Right ventricle myocardium superior (tissue), 1 donor: ENCODE measurements at regions not wholly inside any gene's neighbourhood (a gene's known extent, or its start where the extent isn't known, plus 50 kb on each side); places are given as distances from the start of the nearest gene placed in this dataset.

ENCODE experiments used
- ATAC-seq: fragments of 200-7000 bp; cut with Tn5 transposase; one replicate; pipeline ENCODE4 v1.9.1; 2020; ENCODE audit warnings: mild to moderate bottlenecking; ENCODE audit not compliant: poor library complexity
- DNase-seq: peaks from one replicate; pipeline ENCODE4 v3.0.0-alpha.2; 2020
- intact Hi-C: fragments of 100-400 bp; cut with DNase I; formaldehyde crosslinking; loops from one replicate; pipeline ENCODE4 v1.11.2; 2022
- donor health status: DM: no; HTN: yes; CAD: no; lungs with severe emphysema.

DNA sequence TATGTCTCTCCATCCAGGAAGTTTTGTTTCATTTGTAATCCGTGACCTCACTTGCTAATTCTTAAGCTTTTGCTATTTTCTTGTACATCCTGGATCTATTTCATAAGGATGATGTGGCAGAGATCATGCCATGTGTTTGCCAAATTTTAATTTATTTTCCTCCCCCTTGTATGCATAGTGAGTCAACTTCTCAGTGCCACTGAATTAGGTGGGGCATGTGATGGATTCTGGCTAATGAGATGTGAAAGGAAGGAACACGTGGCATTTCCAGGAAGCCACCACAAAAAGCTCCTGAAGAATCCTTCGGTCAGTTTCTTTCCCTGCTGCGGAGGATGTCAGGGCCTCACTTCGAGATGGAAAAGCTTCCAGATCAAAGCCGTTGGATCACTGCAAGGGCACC lies 86.2 kb upstream of the PRL start:
- intact Hi-C loops = no loop called here
- no peak for ATAC-seq

GRCh38 chr6:22392711-22393110 lies 95.9 kb upstream of the PRL start:
- intact Hi-C loops = no loop called here
- ATAC-seq = no peak

More for the DNA sequence above, 86.2 kb upstream of the PRL start:
- DNase-seq = no peak

GRCh38 chr6:22394691-22395090 lies 97.9 kb upstream of the PRL start:
- no peak for ATAC-seq
- no peak for DNase-seq
- intact Hi-C loops = no loop called here

More at GRCh38 chr6:22392711-22393110, 95.9 kb upstream of the PRL start:
- DNase-seq = no peak

- ATAC-seq (no peak), DNase-seq (no peak)
- intact Hi-C loops = no loop called here
Observed at GRCh38 chr6:22399693-22400092, 102.9 kb upstream of the PRL start.

DNA sequence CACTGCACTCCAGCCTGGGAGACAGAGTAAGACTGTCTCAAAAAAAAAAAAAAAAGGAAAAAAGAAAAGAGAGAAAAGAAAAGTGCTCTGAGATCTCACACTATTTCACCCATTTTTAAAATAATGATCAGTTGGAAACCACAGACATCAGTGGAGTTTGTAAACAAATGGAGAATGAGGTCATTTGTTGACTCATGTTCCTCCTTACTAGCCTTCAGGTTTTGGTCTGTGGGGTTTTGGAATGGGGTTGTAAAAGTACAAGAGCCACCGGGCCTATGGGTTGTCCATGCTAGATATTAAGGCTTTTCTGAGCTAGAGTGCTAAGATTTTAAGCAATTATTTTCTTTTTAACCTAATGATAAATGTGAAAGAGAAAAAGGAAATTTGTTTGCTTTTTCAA lies 104.4 kb upstream of the PRL start:
- DNase-seq (no peak), ATAC-seq (no peak)
- intact Hi-C loops = no loop called here

DNA sequence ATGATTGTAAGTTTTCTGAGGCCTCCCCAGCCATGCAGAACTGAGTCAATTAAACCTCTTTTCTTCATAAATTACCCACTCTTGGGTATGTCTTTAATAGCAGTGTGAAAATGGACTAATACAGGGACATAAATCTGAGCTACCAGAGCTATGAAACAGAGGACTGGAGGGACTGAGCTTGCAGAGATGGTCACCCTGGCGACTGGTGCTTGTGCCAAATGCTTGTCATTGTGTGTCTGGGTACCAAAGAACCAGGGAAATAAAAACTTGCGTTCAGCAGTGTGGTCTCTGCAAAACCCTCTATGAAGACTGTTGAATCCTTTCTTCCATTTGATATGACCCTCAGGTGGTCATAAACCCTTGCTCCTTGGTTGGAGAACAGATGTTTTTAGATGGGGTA lies 105.1 kb upstream of the PRL start:
- intact Hi-C loops = no loop called here
- ATAC-seq (no peak), DNase-seq (no peak)

- no peak for DNase-seq
- ATAC-seq = no peak
- intact Hi-C loops = no loop called here
Observed at GRCh38 chr6:22409486-22409885, 112.7 kb upstream of the PRL start.

DNA sequence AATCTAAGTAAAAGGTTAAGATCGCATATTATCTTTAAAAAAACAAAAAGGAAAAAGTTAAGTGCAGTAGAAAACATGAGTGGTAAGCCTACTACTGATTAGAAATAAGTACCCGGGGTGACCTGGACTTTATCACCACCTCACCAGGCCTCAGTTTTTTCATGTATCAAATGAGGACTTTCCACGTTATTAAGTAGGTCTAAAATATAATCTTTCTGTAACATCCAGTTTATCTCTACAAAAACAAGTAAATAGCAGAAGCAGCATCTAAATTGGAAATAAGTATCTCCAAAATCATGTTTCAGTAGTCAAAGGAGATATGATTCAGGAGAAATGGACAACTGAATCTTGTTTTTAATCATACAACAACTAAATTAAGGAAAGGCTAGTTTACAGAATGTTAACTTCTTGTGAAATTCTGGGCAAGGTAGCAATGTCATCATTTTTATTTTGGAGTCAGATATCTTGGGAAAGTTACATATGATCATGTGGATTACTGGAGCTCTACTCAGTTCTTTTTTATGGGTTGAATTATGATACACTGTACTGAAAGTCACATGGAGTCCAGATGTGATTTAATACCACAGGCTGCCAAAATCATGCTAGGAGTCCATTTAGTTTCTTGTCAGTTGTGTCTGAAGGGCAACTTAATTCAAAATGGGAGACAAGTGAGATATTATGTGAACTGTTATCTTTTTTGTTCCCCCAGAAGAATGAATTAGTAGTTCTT lies 114.7 kb upstream of the PRL start:
- ATAC-seq = peak; percentile 45
- intact Hi-C loops = no loop called here
- no peak for DNase-seq

DNA sequence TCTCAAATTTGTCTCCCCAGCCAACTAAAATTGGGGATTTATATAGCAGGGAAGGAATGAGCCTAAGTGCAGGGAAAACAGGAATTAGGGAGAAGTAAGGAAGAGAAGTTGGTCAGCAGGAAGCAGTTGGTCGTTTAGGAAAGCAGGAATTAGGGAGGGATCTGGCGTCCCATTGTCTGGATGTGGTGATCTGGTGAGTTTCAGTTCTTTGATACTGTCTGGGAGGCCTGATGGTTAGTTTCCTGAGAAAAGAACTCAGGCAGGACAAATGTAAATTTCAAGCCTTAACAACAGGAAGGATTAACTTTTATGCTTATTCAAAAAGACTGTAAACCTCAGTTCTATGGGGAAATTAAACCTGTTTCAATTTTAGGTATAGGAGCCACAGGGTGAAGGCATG lies 116.2 kb upstream of the PRL start:
- DNase-seq = no peak
- no peak for ATAC-seq
- intact Hi-C loops = no loop called here

GRCh38 chr6:22413681-22414311 lies 117.0 kb upstream of the PRL start:
- intact Hi-C loops = no loop called here
- DNase-seq = no peak
- no peak for ATAC-seq

GRCh38 chr6:22418714-22419113 lies 121.9 kb upstream of the PRL start:
- intact Hi-C loops = no loop called here
- ATAC-seq (no peak), DNase-seq (no peak)

DNA sequence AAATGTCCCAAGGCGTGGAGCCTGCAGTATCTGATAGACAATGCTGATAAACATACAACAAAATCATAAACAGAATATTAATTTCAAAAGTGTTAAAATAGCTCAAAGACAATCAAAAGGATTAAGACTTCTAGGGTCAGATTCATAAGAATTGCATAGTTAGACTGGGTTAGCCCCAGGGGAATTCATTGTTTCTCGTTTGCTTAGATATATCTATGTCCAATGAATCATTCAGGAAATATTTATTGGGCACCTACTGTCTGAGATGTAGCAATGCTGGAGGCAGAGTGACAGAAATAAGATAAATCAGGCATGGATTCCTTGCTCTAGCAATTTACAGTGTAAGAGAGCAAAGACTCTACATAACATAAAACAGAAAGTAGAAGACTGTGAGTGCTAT lies 124.4 kb upstream of the PRL start:
- intact Hi-C loops = no loop called here
- no peak for DNase-seq
- no peak for ATAC-seq

DNA sequence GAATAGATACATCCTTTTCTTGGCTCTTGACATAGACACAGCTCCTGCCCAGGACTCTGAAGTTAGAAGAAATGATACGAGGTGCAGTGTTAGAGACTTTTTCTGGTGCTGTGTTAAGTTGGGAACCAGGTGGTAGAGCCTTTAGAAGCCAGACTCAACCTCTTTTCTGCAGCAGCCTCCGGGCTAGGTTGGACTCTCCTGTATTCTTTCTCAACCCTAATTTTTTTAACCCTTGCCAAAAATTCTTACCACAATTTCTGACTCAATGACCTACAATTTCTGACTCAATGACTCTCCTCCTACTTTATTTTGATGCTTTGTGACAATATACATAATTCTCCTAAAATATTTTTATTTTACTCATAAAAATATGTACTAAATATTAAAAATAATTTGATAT lies 127.4 kb upstream of the PRL start:
- no peak for ATAC-seq
- intact Hi-C loops = no loop called here

GRCh38 chr6:22432060-22432459 lies 135.2 kb upstream of the PRL start:
- DNase-seq (no peak), ATAC-seq (no peak)

More for the DNA sequence above, 127.4 kb upstream of the PRL start:
- no peak for DNase-seq

GRCh38 chr6:22433745-22434144 lies 135.6 kb upstream of the HDGFL1 start:
- intact Hi-C loops = no loop called here

More at GRCh38 chr6:22432060-22432459, 135.2 kb upstream of the PRL start:
- intact Hi-C loops = no loop called here

DNA sequence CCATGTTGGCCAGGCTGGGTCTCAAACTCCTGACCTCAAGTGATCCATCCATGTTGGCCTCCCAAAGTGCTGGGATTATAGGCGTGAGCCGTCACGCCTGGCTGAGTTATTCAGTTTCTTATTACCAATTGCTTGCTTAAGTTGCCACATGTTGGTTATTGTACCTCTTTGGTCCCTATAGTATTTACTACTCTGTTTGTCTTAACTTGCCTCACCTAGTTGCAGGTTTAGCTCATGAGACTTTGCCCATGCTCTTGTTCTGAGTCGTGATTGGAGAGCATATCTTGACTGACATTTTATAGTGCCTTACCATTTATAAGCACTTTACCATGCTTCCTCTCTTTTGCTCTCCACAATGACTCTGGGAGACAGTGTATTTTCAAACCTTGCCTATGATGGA lies 134.2 kb upstream of the HDGFL1 start:
- no peak for DNase-seq
- intact Hi-C loops = no loop called here
- ATAC-seq = no peak

More at GRCh38 chr6:22433745-22434144, 135.6 kb upstream of the HDGFL1 start:
- ATAC-seq (no peak), DNase-seq (no peak)

DNA sequence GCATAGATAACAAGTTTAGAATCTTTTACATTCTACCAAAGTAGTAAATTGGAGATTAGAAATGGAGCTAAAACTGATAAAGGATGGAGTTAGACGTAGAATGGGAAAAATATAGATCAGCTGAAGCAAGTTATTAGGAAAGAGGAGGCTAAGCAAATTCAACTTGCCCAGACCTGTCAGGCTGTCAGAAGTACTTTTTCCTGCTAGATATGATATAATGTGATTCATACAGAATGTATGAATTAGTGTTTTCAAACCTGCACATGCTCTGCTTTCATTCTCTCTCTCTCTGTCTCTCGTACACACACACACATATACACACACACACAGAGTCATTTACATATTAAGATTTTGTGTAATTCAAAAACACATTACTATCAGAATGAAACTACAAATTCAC lies 133.2 kb upstream of the HDGFL1 start:
- ATAC-seq = no peak
- intact Hi-C loops = no loop called here

DNA sequence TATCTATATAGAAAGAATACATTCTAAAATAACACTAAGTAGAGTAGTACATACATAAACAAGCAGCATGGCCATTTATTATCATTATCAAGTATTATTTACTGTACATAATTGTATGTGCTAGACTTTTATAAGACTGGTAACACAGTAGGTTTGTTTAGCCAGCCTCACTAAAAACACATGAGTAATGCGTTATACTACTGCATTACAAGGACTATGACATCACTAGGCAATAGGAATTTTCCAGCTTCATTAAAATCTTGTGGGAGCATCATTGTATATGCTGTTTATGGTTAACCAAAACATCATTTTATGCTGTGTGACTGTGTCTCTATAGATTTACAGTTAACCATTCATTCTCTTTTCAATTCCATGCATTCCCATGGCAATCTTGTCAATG lies 131.7 kb upstream of the HDGFL1 start:
- no peak for ATAC-seq
- no peak for DNase-seq
- intact Hi-C loops = no loop called here

More for the DNA sequence above, 133.2 kb upstream of the HDGFL1 start:
- no peak for DNase-seq

DNA sequence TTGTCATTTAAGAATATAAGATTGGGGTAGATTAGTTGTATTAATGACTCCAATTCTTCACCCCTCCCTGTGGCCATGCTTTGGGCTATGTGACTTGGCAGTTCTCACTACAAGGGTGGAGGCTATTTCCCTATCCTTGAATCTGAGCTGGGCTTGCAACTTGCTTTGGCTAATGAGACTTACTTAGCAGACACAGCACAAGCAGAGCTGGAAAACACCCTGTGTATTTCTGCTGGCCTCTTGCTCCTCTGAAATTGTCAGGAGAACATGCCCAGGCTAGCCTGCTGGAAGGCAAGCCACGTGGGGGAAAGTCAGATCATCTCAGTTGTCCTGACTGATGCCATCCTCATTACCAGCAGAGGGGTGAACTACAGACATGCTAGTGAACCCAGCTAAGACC lies 126.5 kb upstream of the HDGFL1 start:
- intact Hi-C loops = no loop called here

GRCh38 chr6:22444330-22444729 lies 125.0 kb upstream of the HDGFL1 start:
- intact Hi-C loops = no loop called here
- no peak for DNase-seq
- no peak for ATAC-seq

More for the DNA sequence above, 126.5 kb upstream of the HDGFL1 start:
- ATAC-seq (no peak), DNase-seq (no peak)
